Caco-2 (cell line): ENCODE measurements at regions not wholly inside any gene's neighbourhood (a gene's known extent, or its start where the extent isn't known, plus 50 kb on each side); places are given as distances from the start of the nearest gene placed in this dataset.

Experiments
- BruUV-seq: library from RNA; stranded (reverse); fragments of 400-500 nt; replicated peaks from 2 replicates; lab custom pipeline; 2021; lab: Mats Ljungman, UMichigan
- CTCF ChIA-PET: fragments of 300-600 bp; sonication (Branson Sonifier 250); formaldehyde crosslinking; loops from one replicate; lab custom pipeline; 2022; ENCODE audit warnings: antibody characterized with exemption; lab: Charles Lee
- POLR2A ChIA-PET: fragments of 300-600 bp; sonication (Branson Sonifier 250); formaldehyde crosslinking; loops from one replicate; lab custom pipeline; 2022; ENCODE audit warnings: antibody characterized with exemption; lab: Charles Lee
- DNase-seq, 2 experiments: peaks; one replicate each; pipeline versions ENCODE4 v3.0.0 to v3.0.0-alpha.2; 2020 to 2022
- H3K27me3 ChIP-seq: replicated peaks from 2 replicates; pipeline ENCODE4 v1.6.0; 2011; ENCODE audit warnings: low read length; ENCODE audit not compliant: control insufficient read depth, insufficient read depth
- H3K36me3 ChIP-seq: 2 replicates; pipeline ENCODE4 v1.5.1; 2011; ENCODE audit warnings: low read length; ENCODE audit not compliant: control insufficient read depth, insufficient read depth
- H3K4me1 ChIP-seq: fragments of 250-450 bp; sonication (Bioruptor Pico); 2 replicates; pipeline ENCODE4 v1.5.1; 2020; ENCODE audit warnings: mild to moderate bottlenecking
- H3K4me3 ChIP-seq: 2 replicates; pipeline ENCODE4 v1.5.1; 2011; ENCODE audit warnings: low read depth, mild to moderate bottlenecking, control low read depth, low read length
- H3K9me3 ChIP-seq: fragments of 250-450 bp; sonication (Bioruptor Pico); 2 replicates; pipeline ENCODE4 v1.5.1; 2020; ENCODE audit warnings: mild to moderate bottlenecking, moderate library complexity
- H3K27ac Mint-ChIP-seq: one replicate; pipeline ENCODE4 v1.8.0; 2022; ENCODE audit warnings: mixed read lengths; ENCODE audit not compliant: unreplicated experiment
- H3K27me3 Mint-ChIP-seq: one replicate; pipeline ENCODE4 v1.8.0; 2022; ENCODE audit warnings: mixed read lengths; ENCODE audit not compliant: insufficient read depth, unreplicated experiment
- H3K36me3 Mint-ChIP-seq: one replicate; pipeline ENCODE4 v1.8.0; 2022; ENCODE audit warnings: mild to moderate bottlenecking, mixed read lengths; ENCODE audit not compliant: insufficient read depth, unreplicated experiment
- H3K4me1 Mint-ChIP-seq: one replicate; pipeline ENCODE4 v1.8.0; 2022; ENCODE audit warnings: low read depth, mixed read lengths; ENCODE audit not compliant: unreplicated experiment
- H3K4me3 Mint-ChIP-seq: one replicate; pipeline ENCODE4 v1.8.0; 2022; ENCODE audit warnings: mild to moderate bottlenecking, moderate library complexity, mixed read lengths; ENCODE audit not compliant: unreplicated experiment
- H3K9me3 Mint-ChIP-seq: one replicate; pipeline ENCODE4 v1.8.0; 2022; ENCODE audit warnings: mixed read lengths; ENCODE audit not compliant: unreplicated experiment
- CTCF ChIP-seq, 2 experiments: fragments of 200-600 bp in 1 of 2; IDR thresholded peaks; 1 replicate in 1 of 2; 2 replicates in 1 of 2; pipeline versions ENCODE4 v1.5.1 to v1.8.0; 2011 to 2022; ENCODE audit warnings: antibody characterized with exemption in 1 of 2, control low read depth in 1 of 2, inconsistent platforms in 1 of 2, low read depth in 1 of 2, low read length in 1 of 2, mild to moderate bottlenecking in 1 of 2, moderate library complexity in 1 of 2; ENCODE audit not compliant: insufficient read depth in 1 of 2, severe bottlenecking in 1 of 2, unreplicated experiment in 1 of 2
- intact Hi-C: fragments of 100-400 bp; cut with micrococcal nuclease; formaldehyde crosslinking; loops from one replicate; pipeline ENCODE4 v1.10.0; 2022; ENCODE audit not compliant: unreplicated experiment

- no peak overlapping the region for H3K4me3 ChIP-seq
- no peaks in the 10 kb centered on the region for H3K4me1 ChIP-seq
- Mint-ChIP-seq H3K9me3 (no peaks in the 10 kb centered on the region), H3K4me3 (no peak overlapping the region), H3K27ac (no peak overlapping the region), H3K27me3 (no peaks in the 10 kb centered on the region), H3K4me1 (no peaks in the 10 kb centered on the region), H3K36me3 (no peaks in the 10 kb centered on the region)
- no peaks in the 10 kb centered on the region for H3K36me3 ChIP-seq
- DNase-seq: peak; percentile 39 to 69
- H3K27me3 ChIP-seq: no peaks in the 10 kb centered on the region
- ChIA-PET CTCF (no interaction called here), POLR2A (no interaction called here)
- no TSS peak for BruUV-seq
- TF ChIP-seq CTCF (IDR thresholded peaks at IDR 0.05; ENCODE audit: insufficient read depth in 1 of 2, low read depth in 1 of 2, low read length in 1 of 2, severe bottlenecking in 1 of 2, unreplicated experiment in 1 of 2): no peak
- H3K9me3 ChIP-seq: no peaks in the 10 kb centered on the region
- intact Hi-C loops: no loop called here
Measured at GRCh38 chr9:115944166-115944948, 209.2 kb upstream of the PAPPA start.

- no peaks in the 10 kb centered on the region for H3K4me1 Mint-ChIP-seq
- no peaks in the 10 kb centered on the region for H3K9me3 Mint-ChIP-seq
- no TSS peak for BruUV-seq
- no peaks in the 10 kb centered on the region for H3K36me3 Mint-ChIP-seq
- Histone ChIP-seq H3K9me3 (no peaks in the 10 kb centered on the region), H3K4me3 (no peak overlapping the region), H3K27me3 (no peaks in the 10 kb centered on the region), H3K4me1 (no peaks in the 10 kb centered on the region), H3K36me3 (no peaks in the 10 kb centered on the region)
- H3K27me3 Mint-ChIP-seq: no peaks in the 10 kb centered on the region
- CTCF ChIA-PET: no interaction called here
- POLR2A ChIA-PET: no interaction called here
- no peak overlapping the region for H3K4me3 Mint-ChIP-seq
- TF ChIP-seq CTCF (IDR thresholded peaks at IDR 0.05; ENCODE audit: insufficient read depth in 1 of 2, low read depth in 1 of 2, low read length in 1 of 2, severe bottlenecking in 1 of 2, unreplicated experiment in 1 of 2): no peak
- no peak overlapping the region for H3K27ac Mint-ChIP-seq
- intact Hi-C loops: no loop called here
- DNase-seq: no peak
Measured at GRCh38 chr9:115945009-115945431, 208.6 kb upstream of the PAPPA start.

DNA sequence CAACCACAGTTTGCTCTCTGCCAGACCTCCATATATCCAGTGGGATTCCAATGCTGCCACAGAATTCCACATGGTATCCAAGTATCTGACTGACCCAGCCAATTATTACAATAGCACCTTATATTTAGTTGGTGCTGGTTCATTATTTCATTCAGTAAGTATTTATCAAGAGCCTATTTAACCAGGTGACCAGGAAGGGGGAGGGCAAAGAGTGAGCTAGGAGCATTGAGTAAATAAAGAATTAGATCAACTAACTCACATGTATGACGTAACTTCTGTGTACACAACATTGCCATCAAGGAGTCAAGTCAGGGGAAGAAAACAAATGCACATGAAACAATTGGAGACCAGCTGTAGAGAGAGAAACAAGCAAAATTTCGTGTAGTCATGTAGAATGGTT lies 207.1 kb upstream of the PAPPA start:
- Histone ChIP-seq H3K27me3 (no peaks in the 10 kb centered on the region), H3K4me3 (no peak overlapping the region), H3K4me1 (no peaks in the 10 kb centered on the region), H3K36me3 (no peaks in the 10 kb centered on the region), H3K9me3 (no peaks in the 10 kb centered on the region)
- intact Hi-C loops: no loop called here
- CTCF ChIA-PET: no interaction called here
- BruUV-seq: no TSS peak
- Mint-ChIP-seq H3K4me3 (no peak overlapping the region), H3K4me1 (no peaks in the 10 kb centered on the region), H3K27ac (no peak overlapping the region), H3K36me3 (no peaks in the 10 kb centered on the region), H3K9me3 (no peaks in the 10 kb centered on the region), H3K27me3 (peaks cover 6% of the 10 kb centered on the region)
- POLR2A ChIA-PET: no interaction called here
- no peak for TF ChIP-seq CTCF (IDR thresholded peaks at IDR 0.05; ENCODE audit: insufficient read depth in 1 of 2, low read depth in 1 of 2, low read length in 1 of 2, severe bottlenecking in 1 of 2, unreplicated experiment in 1 of 2)
- DNase-seq: no peak
